Activated CD8-positive, alpha-beta memory T cell treated with anti-CD3 and anti-CD28 coated beads, Interleukin-2, amount 50 U/mL, for 1 hour (primary cell): ENCODE measurements at regions not wholly inside any gene's neighbourhood (a gene's known extent, or its start where the extent isn't known, plus 50 kb on each side); places are given as distances from the start of the nearest gene placed in this dataset.

ENCODE experiments used
- DNase-seq: peaks from one replicate; pipeline ENCODE4 v3.0.0-alpha.2; 2020; ENCODE audit errors: extremely low read depth

GRCh38 chr1:201767339-201767738, 61.6 kb upstream of the IPO9 start:
- no peak for DNase-seq

DNA sequence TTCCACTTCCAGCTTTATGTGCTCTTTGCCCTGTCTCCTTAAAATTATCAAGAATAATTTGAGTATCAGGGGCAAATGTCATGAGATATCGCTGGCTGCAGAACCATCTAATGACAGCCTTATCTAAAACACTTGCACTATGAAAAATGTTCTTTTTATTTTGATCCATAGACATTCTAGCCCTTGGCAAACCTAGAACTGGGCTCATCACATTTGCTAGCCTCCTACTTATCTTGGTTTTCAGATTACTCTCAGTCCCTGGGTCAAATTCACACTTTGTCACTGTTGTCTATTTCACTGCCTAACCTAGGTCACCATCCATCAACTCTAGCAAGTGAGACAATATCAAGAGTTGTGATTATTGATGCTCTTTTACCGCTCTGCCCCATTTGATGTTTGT, 59.9 kb upstream of the IPO9 start:
- DNase-seq, result no peak

DNA sequence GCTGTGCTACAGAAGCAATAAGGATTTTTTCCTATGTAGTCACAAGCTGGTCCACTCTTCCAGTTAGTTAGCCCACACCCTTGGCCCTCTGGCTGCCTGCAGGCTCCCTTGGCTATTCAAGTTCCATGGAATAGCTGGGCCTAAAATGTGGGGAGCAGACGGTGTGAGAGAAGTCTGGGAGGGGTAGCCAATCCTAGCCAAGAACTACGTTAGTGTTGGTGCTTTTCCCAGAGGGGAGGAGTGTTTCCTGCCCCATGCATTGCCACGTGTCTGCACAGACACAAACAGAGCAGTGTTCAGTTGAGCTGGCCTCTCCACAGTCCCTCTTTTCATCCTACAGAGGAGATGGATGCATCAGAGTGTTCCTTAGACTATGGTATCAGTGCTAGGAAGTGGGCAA, 59.0 kb upstream of the IPO9 start:
- no peak for DNase-seq

DNA sequence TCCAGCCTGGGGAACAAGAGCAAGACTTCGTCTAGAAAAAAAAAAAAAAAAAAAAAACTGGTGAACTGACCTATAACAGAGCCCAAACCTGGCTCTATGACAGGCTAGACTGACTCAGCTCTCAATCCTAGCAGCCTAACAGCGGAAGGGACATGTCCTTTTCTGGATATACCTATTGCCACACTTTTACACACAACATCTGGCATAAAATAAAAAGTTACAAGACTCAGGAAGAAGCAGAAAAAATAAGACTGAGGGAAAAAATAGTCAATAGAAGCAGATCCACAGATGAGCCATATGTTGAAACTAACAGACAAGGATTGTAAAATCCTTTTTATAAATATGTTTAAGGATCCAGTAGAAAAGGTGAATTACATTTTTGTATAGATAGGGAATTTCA, 57.5 kb upstream of the IPO9 start:
- DNase-seq, result no peak

DNA sequence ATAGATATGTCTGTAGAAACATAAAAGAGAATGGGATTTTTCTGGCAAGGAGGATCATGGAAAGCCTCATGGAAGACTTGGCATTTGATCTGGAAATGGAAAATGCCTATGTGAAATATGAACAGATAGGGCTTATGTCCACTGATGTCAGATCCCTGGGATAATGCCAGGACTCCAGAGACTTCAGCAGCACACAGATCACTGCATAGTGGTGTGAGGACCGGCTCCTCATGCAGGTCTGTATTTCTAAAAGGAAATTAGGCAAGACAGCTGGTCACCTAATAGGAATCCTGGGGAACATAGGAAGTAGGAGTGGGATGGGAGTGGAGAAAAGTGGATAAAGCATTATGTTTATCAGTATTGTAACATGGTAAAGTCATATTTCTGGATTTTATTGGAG, 56.8 kb upstream of the IPO9 start:
- no peak for DNase-seq

GRCh38 chr1:201773764-201774163, 55.2 kb upstream of the IPO9 start:
- DNase-seq, result no peak

DNA sequence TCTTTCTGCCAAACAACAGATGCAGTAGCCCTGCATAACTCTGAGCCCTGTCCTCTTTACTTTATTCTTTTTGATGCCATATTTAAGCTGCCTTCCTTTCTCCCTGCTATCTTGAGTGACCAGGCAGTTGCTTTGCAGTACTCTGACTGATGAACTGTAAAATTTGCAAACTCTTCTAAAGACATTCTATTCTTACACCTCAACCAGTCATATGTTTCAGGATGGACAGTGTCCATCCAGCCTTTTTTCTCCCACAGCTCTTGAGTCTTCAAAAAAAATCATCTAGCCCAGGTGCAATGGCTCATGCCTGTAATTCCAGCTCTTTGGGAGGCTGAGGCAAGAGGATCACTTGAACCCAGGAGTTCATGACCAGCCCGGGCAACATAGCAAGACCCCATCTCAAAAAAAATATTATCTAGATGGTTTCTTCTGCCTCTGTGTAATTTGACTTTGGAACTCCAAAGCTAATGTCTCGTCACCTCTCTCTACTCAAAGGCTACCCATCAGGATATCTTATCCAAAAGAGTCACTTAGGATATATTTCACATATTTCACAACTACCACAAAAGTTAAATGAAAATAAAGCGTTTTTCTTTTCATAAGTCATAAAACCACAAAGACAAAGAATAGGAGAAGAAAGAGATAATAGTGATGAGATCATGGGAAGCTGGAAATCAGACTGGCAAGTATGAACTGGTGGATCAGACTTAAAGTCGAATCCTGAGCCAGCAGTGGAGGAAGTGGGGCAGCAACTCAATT, 54.6 kb upstream of the IPO9 start:
- no peak for DNase-seq

DNA sequence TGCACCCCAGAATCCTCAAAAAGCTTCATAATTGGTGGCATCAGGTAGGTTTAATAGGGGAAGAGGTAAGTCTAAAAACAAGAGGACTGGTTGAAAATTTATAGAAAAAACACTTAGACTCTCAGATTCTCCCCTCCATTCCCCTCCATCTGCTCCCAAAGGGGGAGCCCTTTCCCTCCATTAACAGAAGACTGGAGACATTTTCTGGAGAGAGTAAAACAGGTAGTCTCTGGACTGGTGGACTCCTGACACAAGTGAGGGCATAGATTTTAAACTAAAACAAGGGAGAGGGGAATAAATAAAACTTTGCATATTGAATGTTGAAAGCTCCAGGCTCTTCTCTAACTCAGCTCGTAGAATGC, 54.0 kb upstream of the IPO9 start:
- DNase-seq, result no peak

- no peak for DNase-seq
These were observed 53.6 kb upstream of the IPO9 start for GRCh38 chr1:201775380-201775779.

GRCh38 chr1:201778279-201779065, 50.5 kb upstream of the IPO9 start:
- no peak for DNase-seq
